ENCODE measurements at regions not wholly inside any gene's neighbourhood (a gene's known extent, or its start where the extent isn't known, plus 50 kb on each side); places are given as distances from the start of the nearest gene placed in this dataset.

DNA sequence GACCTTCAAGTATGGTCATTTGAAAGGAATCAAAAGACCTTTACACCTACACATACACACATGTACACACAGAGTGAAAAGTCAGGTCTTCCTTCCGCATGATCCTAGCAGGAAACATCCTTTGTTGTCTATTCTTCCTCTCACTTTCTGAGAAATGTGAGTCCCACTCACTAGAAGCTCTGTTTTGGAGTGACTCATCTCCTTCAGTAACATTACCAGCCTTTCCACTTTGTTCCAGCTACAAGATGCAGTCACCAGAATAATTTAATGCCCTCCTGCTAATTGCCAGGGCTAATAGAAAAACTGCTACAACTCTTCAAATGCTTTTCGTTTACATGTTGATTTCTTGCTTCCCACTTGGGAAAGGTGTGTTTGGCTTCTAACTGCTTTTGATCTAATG lies 417.3 kb downstream of the RASEF start:
- no peak for DNase-seq

DNA sequence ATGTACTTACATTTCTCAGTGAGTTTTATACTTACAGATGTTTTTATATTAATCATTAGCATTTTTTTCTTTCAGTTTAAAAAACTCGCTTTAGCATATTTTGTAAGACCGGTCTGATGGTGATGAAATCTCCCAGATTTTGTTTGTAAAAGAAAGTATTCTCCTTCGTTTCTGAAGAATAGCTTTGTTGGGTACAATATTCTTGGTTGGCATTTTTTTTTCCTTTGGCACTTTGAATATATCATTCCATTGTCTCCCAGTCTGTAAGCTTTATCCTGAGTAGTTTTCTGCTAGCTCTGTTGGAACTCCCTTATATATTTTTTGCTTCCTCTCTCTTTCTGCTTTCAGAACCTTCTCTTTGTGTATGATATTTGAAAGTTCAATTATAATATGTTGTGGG lies 412.6 kb downstream of the RASEF start:
- DNase-seq: no peak

DNA sequence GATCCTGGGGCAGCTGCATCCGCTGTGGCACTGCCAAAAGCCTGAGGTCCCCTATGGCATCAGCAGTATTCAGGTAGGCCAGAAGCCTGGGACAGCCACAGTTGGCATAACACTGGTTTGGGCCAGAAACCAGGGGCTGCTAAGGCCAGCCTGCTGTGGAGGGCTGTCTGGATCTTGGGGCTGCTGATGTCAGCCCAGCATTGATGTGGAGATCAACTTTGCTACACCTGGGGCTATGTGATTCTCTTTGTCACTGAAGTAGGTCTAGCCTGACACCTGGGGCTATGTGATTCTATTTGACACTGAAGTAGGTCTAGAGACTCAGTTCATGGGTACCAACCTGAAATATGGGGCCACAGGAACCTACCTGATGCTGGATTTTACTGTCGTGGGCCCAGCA lies 411.5 kb downstream of the RASEF start:
- DNase-seq: no peak

DNA sequence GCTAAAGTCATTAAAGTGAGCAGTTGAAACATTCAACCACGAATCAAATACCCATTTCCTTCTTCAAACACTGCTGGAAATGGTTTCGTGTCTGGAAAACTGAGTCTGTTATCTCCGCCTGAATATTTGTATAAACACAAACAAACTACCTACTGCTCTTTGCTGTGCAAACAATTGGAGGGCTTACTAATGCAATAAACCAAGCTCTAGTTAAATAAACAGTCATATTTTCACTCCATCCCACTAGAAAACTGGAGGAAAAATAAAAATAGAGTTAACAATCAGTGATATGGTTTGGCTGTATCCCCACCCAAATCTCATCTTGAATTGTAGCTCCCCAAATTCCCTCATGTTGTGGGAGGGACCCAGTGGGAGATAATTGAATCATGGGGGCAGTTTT lies 397.6 kb downstream of the RASEF start:
- no peak for DNase-seq

DNA sequence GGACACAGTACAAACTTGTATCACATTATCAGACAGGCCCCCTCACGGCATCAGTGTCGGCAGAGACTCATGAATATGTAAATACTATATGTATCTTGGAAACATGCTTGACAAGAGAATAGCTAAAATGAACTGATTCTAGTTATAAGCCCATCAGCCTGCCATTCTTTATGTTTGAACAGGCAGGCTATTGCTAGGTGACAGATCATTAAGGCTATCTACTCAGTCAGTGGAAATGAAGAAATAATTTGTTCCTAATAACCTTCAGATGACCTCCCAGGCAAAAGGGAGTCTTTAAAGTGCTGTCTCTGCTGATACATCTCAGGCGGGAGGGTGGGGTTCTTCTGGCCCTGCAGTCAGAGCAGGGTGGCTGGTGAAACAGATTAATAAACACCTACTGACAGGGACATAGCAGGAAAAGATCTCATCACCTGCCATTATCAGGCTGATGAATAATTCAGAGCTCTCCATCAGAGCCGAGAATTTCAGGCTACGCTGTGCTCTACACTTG lies 394.2 kb downstream of the RASEF start:
- DNase-seq: no peak

DNA sequence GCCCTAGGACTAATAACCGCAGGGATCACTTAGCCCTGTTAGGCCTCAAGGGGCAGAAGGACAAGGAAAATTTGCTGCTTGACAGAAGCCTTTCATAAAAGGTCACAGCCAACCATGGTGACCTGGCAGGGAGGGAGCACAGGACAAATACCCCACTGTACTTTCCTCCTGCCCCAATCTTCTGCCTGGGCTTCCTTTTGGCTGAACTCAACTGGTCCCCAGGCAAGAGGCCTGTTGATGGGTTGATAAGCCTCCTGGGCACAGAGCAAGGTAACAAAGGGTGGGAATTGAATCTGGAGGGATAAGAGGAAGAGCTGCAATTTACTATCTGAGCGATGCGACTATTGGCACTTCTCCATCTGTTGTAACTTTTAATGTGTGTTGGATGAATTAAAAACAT lies 392.9 kb downstream of the RASEF start:
- no peak for DNase-seq

DNA sequence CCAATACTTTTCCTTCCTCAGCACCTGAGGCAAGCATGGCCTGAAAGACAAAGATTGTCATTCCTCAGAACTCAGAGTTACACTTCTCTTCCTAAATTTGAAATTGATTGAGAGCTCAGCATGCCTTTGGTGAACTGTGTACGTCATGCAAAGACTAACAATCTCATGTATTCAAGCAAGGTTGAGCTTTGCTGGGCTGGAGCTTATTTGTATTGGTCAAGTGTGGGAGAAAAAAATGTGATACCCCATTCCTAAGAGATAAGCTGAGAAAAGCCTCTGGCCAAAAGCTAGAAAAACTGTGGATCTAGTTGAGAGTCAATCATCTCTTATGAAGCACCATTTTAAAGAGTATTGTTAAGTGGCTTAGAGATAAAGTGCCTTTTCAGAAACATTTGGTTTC lies 392.2 kb downstream of the RASEF start:
- no peak for DNase-seq

DNA sequence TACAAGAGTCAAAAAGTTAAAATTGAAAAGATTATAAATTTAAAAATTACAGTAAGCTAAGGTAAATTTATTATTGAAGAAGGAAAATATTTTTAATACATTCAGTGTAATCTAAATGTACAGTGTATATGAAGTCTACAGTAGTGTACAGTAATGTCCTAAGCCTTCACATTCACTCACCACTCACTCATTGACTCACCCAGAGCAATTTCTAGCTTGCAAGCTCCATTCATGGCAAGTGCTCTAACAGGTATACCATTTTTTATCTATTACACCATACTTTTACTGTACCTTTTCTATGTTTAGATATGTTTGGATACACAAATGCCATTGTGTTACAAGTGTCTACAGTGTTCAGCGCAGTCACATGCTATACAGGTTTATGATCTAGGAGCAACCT lies 389.7 kb downstream of the RASEF start:
- no peak for DNase-seq

DNA sequence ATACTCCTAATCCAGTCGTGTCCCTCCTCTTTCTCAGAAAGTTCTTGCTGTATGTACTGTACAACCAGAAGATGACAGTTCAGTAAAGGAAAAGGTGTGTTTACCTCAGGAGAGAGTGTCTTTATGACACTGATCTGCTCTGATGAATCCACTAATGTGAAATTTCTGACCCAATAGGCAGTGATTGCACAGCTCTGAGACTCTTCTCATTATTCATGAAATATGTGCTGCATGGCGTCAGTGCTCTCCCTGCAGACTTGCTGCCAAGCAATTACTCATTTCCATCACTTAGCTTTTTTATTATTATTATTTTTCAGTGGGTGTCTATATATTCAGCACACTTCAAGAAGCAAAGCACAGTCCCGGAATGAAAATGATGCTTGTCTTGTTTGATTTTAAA lies 389.0 kb downstream of the RASEF start:
- DNase-seq: no peak

DNA sequence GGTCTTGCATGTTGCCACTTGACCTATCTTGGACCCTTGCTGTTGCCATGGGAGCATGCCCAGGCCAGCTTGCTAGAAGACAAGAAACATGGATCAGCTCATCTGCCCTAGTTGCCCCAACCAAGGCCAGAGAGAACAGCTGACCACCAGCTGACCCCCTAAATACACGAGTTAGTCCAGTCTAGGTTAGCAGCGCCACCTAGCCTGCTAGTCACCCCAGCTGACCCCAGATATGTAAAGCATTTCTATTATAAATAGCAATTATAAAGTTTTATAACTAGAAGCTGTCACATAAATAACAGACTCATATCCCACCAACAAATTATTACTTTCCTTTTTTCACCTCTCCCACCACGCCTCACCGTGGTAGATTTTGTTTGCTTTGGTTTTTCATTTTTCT lies 387.8 kb downstream of the RASEF start:
- no peak for DNase-seq

DNA sequence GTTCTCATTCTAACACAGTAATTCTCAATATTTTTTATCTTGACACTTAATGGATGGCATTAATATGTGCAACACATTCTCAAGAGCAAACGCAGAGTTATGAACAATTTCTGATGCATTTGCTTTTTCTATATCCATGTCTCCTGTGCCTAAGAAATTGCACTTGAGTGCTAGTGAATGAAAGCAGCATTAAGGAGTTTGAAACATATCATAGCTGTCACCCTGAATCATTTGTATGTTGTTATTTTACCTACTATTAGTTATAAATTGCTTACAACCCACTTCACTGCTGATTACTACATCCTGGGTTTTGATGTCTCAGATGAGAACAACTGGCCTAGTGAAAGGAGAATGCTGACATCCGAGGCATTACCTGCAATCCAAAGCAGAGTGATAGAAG lies 387.3 kb downstream of the RASEF start:
- no peak for DNase-seq

DNA sequence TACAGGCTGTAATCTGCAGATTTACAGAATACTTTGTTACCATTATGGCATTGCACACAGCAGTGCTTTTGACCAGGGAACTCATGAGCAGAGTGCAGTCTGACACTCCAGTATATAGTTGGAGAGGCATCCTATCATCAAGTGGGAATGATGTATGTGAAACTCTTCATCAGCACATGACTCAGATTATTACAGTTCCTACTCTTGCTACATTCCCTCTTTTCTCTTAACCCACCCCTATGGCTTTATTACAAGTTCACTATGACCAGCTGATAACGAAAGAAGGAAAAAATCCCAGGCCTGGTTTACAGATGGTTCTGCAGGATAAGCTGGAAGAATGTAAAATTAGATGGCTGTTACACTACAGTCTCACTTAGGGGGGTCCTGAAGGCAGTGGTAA lies 385.9 kb downstream of the RASEF start:
- no peak for DNase-seq

DNA sequence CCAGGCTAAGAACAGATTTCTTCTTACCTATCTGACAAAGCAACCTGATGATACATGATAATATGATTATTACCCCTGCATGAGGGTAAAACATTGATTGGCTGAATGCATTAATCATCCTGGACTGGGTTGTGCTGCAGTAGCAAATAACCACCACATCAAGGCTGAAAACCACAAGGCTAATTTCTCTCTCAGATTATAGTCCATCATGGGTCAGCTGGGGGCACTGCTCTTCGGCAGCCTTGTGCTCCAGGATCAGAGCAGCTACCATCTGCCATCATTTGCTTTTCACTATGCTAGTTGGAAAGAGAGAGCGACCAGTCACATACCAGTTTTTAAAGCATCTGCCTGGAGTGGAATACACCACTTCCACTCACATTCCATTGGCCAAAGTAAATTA lies 383.5 kb downstream of the RASEF start:
- DNase-seq: no peak

DNA sequence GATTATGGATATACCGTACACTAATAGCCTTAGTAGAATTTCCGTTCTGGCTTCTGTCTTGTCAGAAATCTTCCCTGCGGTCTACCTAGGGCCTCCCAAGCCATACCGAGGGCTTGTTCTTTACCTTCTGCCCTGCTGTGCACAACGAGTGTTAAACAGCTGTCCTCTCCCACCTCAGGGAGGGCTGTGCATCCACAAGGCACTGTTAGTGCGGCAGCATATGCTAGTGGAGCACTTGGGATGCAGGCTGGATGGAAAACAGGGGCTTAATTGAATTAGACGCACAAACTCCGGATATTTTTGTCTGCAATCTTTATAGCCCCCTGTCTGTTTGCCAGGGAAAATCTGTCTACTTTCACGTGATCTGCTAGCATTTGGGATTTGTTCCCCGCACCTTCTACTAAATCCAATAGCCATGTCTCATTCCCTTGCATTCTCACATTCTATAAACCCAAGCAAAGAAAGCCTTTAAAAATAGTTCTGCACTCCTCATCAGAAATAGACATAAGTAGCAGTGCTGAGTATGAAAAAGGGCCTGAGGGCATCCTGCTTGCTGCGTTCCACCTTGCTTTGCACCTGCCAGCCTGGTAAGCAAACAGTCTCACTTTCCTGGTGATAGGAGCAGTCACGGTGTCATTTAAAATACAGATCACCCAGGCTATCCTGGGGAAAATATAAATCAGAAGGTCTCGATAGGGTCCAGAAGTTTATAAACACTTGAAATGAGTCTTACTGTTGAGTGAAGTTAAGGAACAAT lies 382.6 kb downstream of the RASEF start:
- DNase-seq: no peak

DNA sequence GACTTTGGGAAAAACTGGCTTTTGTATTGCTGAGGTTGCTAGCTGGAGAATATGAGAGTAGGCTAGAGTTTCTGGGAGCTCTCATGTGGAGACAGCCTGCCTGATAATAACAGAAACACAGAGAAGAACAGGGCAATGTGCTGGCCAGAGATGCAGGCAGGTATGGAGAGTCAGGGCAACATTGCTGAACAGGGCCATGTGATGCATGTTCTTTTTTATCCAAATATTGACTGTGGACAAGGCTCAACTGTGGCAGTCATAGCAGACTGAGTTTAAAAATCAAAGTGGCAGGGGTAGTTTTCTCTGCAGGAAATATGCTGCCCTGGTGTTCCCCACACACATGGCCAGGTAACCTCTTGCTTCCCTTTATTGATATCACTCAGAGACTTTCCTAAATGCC lies 381.1 kb downstream of the RASEF start:
- DNase-seq: no peak

DNA sequence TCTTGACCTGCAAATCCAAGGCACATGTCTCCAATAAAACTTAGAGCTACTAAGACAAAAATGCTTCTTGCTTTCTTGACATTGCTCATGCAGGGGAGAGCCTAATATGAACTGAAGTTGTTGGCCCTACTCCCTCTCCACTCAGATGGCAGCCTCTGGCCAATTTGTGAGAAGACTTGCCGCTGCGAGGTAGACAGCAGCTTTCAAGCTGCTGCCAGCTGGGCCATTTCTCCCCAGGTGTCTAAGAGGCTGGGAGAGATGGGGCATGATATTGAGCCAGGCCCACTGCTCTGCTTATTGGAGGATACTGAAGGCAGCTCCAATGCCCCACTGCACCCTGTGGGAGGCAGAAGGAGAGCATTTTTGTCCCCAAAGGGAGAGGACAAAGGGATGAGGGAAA lies 380.5 kb downstream of the RASEF start:
- no peak for DNase-seq

DNA sequence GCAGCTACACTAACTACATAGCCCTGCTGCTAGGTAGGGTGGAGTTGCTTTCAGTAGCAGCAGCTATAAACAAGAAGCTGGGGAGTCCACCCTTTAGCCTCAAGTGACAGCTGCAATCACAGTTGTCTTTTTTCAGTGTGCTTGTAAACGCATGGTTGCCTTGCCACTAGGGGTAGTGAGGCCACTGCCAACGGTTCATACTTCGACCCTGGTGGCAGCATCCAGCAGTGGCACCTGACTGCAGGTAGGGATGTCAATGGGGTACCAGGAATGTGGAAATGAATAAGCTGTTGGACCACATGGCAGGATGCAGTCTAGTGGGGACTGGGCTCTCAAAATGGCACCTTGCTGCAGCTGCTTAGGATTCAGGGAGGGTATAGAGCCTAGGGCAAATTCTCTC lies 367.2 kb downstream of the RASEF start:
- DNase-seq: no peak

DNA sequence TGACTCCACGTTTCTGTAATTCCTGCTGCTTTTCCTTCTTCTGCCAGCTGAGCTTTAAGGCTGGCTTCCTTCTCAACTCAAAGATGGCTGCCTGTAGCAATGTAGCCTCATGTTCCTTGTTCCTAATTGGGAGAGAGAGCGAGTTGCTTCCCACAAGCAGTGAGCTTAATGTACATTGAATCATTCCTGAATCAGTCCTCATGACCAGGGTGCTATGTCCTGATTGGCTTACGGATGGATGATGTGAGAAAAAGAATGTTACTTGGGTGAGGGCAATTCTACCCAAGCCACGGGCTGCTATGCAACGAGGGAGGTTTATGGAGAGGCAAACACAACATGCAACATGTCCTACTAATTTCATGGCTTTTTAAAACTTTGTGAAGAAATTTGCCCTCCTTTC lies 356.2 kb downstream of the RASEF start:
- DNase-seq: no peak

DNA sequence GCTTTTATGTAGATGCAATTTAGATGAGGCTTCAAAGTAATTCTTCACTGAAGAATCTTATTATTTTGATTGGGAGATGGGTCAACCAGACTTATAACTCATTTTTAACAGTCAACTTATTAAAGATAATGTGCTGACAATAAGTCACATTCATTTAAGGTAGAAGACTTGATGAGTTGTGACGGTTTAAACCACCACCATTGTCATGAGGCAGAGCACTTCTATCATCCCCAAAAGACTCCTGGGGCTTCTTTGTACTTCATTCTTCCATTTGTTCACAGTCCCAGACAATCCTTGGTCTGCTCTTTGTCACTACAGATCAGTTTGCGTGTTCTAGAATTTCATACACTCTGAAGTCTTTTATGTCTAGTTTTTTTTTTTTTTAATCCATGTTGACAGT lies 346.1 kb downstream of the RASEF start:
- no peak for DNase-seq

DNA sequence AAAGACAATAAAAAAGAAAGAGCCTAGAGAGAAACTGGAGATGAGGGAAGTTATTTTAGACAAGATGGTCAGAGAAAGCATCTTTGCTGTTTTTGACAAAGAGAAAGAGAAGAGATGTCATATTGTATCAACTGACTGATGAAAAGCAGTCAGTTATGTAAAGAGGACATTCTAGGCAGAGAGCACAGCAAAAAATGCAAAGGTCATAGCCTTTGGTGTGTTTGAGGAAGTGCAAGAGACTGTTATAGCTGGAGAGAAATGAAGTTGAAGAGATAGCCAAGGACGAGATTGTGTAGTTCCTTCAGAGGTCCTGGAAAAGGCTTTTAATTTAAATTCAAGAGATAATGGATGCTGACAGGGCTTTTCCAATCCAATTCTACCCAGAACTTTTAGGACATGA lies 342.4 kb downstream of the RASEF start:
- no peak for DNase-seq

DNA sequence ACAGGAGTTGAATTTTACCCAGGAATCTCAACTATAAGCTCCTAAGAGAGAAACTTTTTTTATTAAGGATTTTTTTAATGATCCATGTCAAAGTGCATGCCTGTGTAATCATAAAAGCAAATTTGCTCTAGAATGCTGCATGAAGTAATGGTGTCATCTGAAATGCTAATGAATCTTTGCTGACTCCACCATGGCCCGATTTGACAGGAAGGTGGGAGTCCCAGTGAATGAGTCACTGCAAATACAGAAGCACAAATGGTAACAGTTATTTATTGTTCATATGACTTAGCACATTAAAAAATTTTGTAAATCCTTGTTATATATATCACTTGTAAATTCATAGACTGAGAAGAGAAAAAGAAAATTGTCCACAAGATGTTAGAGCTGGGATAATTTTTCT lies 341.3 kb downstream of the RASEF start:
- DNase-seq: no peak

DNA sequence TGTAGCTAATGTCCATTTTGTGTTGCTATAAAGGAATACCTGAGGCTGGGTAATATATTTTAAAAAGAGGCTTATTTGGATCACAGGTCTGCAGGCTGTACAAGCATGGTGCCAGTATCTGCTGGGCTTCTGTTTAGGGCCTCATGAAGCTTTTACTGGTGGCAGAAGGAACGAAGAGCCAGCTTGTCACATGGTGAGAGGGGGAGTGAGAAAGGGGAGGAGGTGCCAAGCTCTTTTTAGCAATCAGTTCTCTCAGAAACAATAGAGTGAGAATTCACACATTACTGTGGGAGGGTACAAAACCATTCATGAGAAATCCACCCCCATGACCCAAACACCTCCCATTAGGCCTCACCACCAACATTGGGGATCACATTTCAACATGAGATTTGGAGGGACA lies 340.9 kb downstream of the RASEF start:
- DNase-seq: no peak

DNA sequence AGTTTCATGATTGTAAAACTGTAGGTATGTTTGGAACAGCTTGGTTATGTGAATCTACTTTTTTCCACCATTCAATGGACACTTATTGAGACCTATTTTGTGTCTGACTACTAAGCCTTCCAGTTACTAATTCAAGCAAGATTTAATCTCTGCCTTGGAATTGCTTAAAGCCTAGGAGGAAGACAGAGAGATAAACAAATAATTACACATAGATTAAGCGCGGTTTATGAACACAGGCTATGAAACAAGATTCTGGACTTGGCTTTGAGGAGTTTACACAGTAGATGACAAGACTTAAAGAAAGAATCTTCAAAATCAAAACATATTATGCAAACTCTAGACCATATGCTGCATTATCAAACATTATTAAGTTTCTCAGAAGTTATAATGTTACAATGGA lies 340.4 kb downstream of the RASEF start:
- no peak for DNase-seq

DNA sequence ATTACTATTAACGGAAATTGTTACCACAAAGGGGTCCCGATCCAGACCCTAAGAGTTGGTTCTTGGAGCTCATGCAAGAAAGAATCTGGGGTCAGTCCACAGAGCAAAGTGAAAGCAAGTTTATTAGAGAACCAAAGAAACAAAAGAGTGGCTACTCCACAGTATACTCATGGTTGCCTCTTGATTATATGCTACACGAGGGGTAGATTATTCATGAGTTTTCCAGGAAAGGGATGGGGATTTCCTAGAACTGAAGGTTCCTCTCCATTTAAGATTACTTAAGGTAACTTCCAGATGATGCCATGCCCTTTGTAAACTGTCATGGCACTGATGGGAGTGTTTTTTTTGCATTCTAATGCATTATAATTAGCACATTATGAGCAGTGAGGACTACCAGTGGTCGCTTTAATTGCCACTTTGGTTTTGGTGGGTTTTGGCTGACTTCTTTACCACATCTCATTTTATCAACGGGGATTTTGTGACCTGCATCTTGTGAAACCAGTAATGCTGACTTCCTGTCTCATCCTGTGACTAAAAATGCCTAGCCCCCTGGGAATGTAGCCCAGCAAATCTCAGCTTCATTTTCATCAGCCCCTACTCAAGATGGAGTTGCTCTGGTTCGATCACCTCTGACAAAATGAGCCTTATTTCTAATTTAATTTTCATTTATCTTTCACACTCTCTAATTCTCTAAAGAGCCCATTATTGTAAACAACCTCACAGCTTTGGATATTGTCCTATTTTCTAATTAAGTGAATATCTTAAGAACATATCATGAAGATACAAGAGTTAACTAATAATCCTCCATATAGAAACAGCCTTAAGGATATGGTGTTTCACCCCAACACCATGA lies 336.3 kb downstream of the RASEF start:
- DNase-seq: no peak

Data from skin of body (tissue), 1 donor.